OCI-LY3 (cell line): ENCODE measurements at regions not wholly inside any gene's neighbourhood (a gene's known extent, or its start where the extent isn't known, plus 50 kb on each side); places are given as distances from the start of the nearest gene placed in this dataset.

Experiments
- H2AFZ ChIP-seq: fragments of 200-600, 300-600 bp; shearing (Covaris generic); 2 replicates; pipeline ENCODE4 v1.6.0; 2014; ENCODE audit warnings: antibody characterized with exemption, low read depth, low read length
- H3K27ac ChIP-seq: fragments of 200-600, 300-600 bp; sonication (generic); 2 replicates; pipeline ENCODE4 v1.5.1; 2014; ENCODE audit warnings: mild to moderate bottlenecking, low read length, moderate library complexity, mixed read lengths
- H3K27me3 ChIP-seq: fragments of 200-600, 300-600 bp; sonication (generic); 2 replicates; pipeline ENCODE4 v1.6.1; 2014; ENCODE audit warnings: low read depth, low read length, mixed read lengths
- H3K36me3 ChIP-seq: fragments of 200-600, 300-600 bp; sonication (generic); replicated peaks from 2 replicates; pipeline ENCODE3; 2014; ENCODE audit warnings: low read depth, low read length, mixed read lengths
- H3K4me1 ChIP-seq: fragments of 300-600, 200-600 bp; sonication (generic); 2 replicates; pipeline ENCODE4 v1.6.1; 2014; ENCODE audit warnings: low read length, mixed read lengths
- H3K4me2 ChIP-seq: fragments of 200-600, 300-600 bp; sonication (generic); 2 replicates; pipeline ENCODE4 v1.6.1; 2014; ENCODE audit warnings: low read length, mixed read lengths
- H3K4me3 ChIP-seq: fragments of 300-600, 200-600 bp; sonication (generic); 2 replicates; pipeline ENCODE4 v1.5.1; 2014; ENCODE audit warnings: antibody characterized with exemption, mild to moderate bottlenecking, low read length, moderate library complexity
- H3K79me2 ChIP-seq: fragments of 300-600, 200-600 bp; shearing (Covaris generic); 2 replicates; pipeline ENCODE4 v1.6.1; 2014; ENCODE audit warnings: mild to moderate bottlenecking, low read length, mixed read lengths
- H3K9ac ChIP-seq: fragments of 300-600, 200-600 bp; shearing (Covaris generic); 2 replicates; pipeline ENCODE4 v1.6.0; 2014; ENCODE audit warnings: mild to moderate bottlenecking, low read length, moderate library complexity
- H3K9me3 ChIP-seq: fragments of 200-600, 300-600 bp; shearing (Covaris generic); 2 replicates; pipeline ENCODE4 v1.6.1; 2014; ENCODE audit warnings: low read length, mixed read lengths; ENCODE audit not compliant: insufficient read depth
- H4K20me1 ChIP-seq: fragments of 200-600, 300-600 bp; sonication (generic); 2 replicates; pipeline ENCODE4 v1.6.1; 2016; ENCODE audit warnings: low read length, mixed read lengths; ENCODE audit not compliant: insufficient read depth
- EZH2phosphoT487 ChIP-seq: fragments of 200-600 bp; shearing (Covaris generic); IDR thresholded peaks from 2 replicates; pipeline ENCODE4 v1.6.1; 2018; ENCODE audit warnings: antibody characterized with exemption, mixed run types, low read depth
- TF ChIP-seq, protein P1 (sequence below): fragments of 200-600, 300-600 bp; sonication (generic); IDR thresholded peaks from 2 replicates; pipeline ENCODE4 v1.5.1; 2014; ENCODE audit warnings: antibody characterized with exemption, low read length, low read depth

GRCh38 chr11:38498721-38499120 is 1900.7 kb upstream of the RAG2 start:
- TF ChIP-seq EZH2phosphoT487, result no peak
- TF ChIP-seq, protein P1, sequence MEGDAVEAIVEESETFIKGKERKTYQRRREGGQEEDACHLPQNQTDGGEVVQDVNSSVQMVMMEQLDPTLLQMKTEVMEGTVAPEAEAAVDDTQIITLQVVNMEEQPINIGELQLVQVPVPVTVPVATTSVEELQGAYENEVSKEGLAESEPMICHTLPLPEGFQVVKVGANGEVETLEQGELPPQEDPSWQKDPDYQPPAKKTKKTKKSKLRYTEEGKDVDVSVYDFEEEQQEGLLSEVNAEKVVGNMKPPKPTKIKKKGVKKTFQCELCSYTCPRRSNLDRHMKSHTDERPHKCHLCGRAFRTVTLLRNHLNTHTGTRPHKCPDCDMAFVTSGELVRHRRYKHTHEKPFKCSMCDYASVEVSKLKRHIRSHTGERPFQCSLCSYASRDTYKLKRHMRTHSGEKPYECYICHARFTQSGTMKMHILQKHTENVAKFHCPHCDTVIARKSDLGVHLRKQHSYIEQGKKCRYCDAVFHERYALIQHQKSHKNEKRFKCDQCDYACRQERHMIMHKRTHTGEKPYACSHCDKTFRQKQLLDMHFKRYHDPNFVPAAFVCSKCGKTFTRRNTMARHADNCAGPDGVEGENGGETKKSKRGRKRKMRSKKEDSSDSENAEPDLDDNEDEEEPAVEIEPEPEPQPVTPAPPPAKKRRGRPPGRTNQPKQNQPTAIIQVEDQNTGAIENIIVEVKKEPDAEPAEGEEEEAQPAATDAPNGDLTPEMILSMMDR, result no peak
- H2AFZ ChIP-seq, result no peak overlapping the region
- H3K36me3 ChIP-seq, result no peaks in the 10 kb centered on the region
- H3K79me2 ChIP-seq, result no peaks in the 10 kb centered on the region
- H3K4me1 ChIP-seq, result no peaks in the 10 kb centered on the region
- H3K27ac ChIP-seq, result no peak overlapping the region
- H3K9ac ChIP-seq, result no peak overlapping the region
- H3K9me3 ChIP-seq, result no peaks in the 10 kb centered on the region
- no peak overlapping the region for H3K4me3 ChIP-seq
- no peaks in the 10 kb centered on the region for H4K20me1 ChIP-seq
- no peak overlapping the region for H3K4me2 ChIP-seq
- H3K27me3 ChIP-seq, result no peaks in the 10 kb centered on the region

GRCh38 chr11:38491986-38492385 is 1894.0 kb upstream of the RAG2 start:
- H3K36me3 ChIP-seq, result no peaks in the 10 kb centered on the region
- no peaks in the 10 kb centered on the region for H3K79me2 ChIP-seq
- H3K4me2 ChIP-seq, result no peak overlapping the region
- no peaks in the 10 kb centered on the region for H3K4me1 ChIP-seq
- no peak for TF ChIP-seq EZH2phosphoT487
- TF ChIP-seq, protein P1, result no peak
- H2AFZ ChIP-seq, result no peak overlapping the region
- H3K9me3 ChIP-seq, result no peaks in the 10 kb centered on the region
- no peak overlapping the region for H3K27ac ChIP-seq
- H3K27me3 ChIP-seq, result no peaks in the 10 kb centered on the region
- H3K4me3 ChIP-seq, result no peak overlapping the region
- no peaks in the 10 kb centered on the region for H4K20me1 ChIP-seq
- H3K9ac ChIP-seq, result no peak overlapping the region

DNA sequence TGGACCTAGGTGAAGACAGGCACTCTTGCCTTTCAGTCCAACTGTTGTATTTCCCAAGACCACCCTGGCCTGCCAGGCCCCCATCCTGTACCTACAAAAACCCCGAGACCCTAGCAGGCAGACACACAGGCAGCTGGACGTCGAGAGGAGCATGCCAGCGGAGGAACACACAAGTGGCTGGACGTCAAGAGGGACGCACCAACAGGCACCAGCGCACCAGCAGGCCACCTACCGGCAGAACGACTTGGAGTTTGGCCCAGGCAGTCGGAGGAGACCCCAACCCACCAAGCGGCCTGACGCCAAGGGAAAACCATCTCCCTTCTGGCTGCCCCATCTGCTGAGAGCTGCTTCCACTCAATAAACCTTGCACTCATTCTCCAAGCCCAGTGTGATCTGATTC is 1883.4 kb upstream of the RAG2 start:
- Histone ChIP-seq H3K4me3 (no peak overlapping the region), H3K9ac (no peak overlapping the region), H3K4me2 (no peak overlapping the region), H3K9me3 (no peaks in the 10 kb centered on the region), H3K27ac (no peak overlapping the region), H3K36me3 (no peaks in the 10 kb centered on the region), H3K4me1 (no peaks in the 10 kb centered on the region), H3K79me2 (no peaks in the 10 kb centered on the region), H2AFZ (no peak overlapping the region), H4K20me1 (no peaks in the 10 kb centered on the region), H3K27me3 (no peaks in the 10 kb centered on the region)
- TF ChIP-seq EZH2phosphoT487, result no peak
- TF ChIP-seq, protein P1, result no peak

GRCh38 chr11:38476808-38477575 is 1879.0 kb upstream of the RAG2 start:
- Histone ChIP-seq H2AFZ (no peak overlapping the region), H3K36me3 (no peaks in the 10 kb centered on the region), H4K20me1 (no peaks in the 10 kb centered on the region), H3K79me2 (no peaks in the 10 kb centered on the region), H3K4me1 (no peaks in the 10 kb centered on the region), H3K4me2 (no peak overlapping the region), H3K9me3 (no peaks in the 10 kb centered on the region), H3K4me3 (no peak overlapping the region), H3K27ac (no peak overlapping the region), H3K27me3 (no peaks in the 10 kb centered on the region), H3K9ac (no peak overlapping the region)
- no peak for TF ChIP-seq EZH2phosphoT487
- TF ChIP-seq, protein P1, result no peak
